ENCODE measurements at regions not wholly inside any gene's neighbourhood (a gene's known extent, or its start where the extent isn't known, plus 50 kb on each side); places are given as distances from the start of the nearest gene placed in this dataset.

- ChIA-PET CTCF (interaction anchor here (1.0 kb wide), 1 partner anchor 20 kb away, joined by 3 read pairs; no protein-coding TSS in a partner anchor), POLR2A (no interaction called here)
- DNase-seq (ENCODE audit: extremely low spot score): no peak
- no peak for TF ChIP-seq CTCF (IDR thresholded peaks at IDR 0.05; ENCODE audit: control extremely low read depth, extremely low read depth, low read depth, missing control alignments)
Observed at GRCh38 chr12:13561923-13562322, 365.4 kb downstream of the EMP1 start.

GRCh38 chr12:13559318-13559978, 362.9 kb downstream of the EMP1 start:
- ChIA-PET POLR2A (no interaction called here), CTCF (no interaction called here)
- no peak for DNase-seq (ENCODE audit: extremely low spot score)
- no peak for TF ChIP-seq CTCF (IDR thresholded peaks at IDR 0.05; ENCODE audit: control extremely low read depth, extremely low read depth, low read depth, missing control alignments)

GRCh38 chr12:13552830-13553229, 356.3 kb downstream of the EMP1 start:
- no peak for TF ChIP-seq CTCF (IDR thresholded peaks at IDR 0.05; ENCODE audit: control extremely low read depth, extremely low read depth, low read depth, missing control alignments)
- CTCF ChIA-PET: interaction anchor here (2.7 kb wide), 1 partner anchor 18 kb away, joined by 8 read pairs; no protein-coding TSS in a partner anchor

GRCh38 chr12:13547283-13547682, 350.8 kb downstream of the EMP1 start:
- CTCF ChIA-PET: interaction anchor here (2.0 to 5.3 kb wide), 2 partner anchors 10 to 12 kb away, joined by 5 to 25 read pairs; no protein-coding TSS in a partner anchor
- DNase-seq (ENCODE audit: extremely low spot score): no peak
- POLR2A ChIA-PET: no interaction called here
- TF ChIP-seq CTCF (IDR thresholded peaks at IDR 0.05; ENCODE audit: control extremely low read depth, extremely low read depth, low read depth, missing control alignments): no peak

More at GRCh38 chr12:13552830-13553229, 356.3 kb downstream of the EMP1 start:
- DNase-seq (ENCODE audit: extremely low spot score): no peak
- POLR2A ChIA-PET: no interaction called here

GRCh38 chr12:13546231-13546630, 349.7 kb downstream of the EMP1 start:
- DNase-seq (ENCODE audit: extremely low spot score): no peak
- CTCF ChIA-PET: interaction anchor here (5.3 kb wide), 1 partner anchor 11 kb away, joined by 25 read pairs; no protein-coding TSS in a partner anchor
- TF ChIP-seq CTCF (IDR thresholded peaks at IDR 0.05; ENCODE audit: control extremely low read depth, extremely low read depth, low read depth, missing control alignments): no peak
- POLR2A ChIA-PET: no interaction called here

GRCh38 chr12:13539051-13539450, 342.5 kb downstream of the EMP1 start:
- ChIA-PET CTCF (no interaction called here), POLR2A (no interaction called here)
- no peak for TF ChIP-seq CTCF (IDR thresholded peaks at IDR 0.05; ENCODE audit: control extremely low read depth, extremely low read depth, low read depth, missing control alignments)
- DNase-seq (ENCODE audit: extremely low spot score): no peak

Data from GM10248 (cell line).